Fibroblast of villous mesenchyme (primary cell): ENCODE measurements at regions not wholly inside any gene's neighbourhood (a gene's known extent, or its start where the extent isn't known, plus 50 kb on each side); places are given as distances from the start of the nearest gene placed in this dataset.

Experiments used
- DNase-seq: peaks from one replicate; pipeline ENCODE4 v3.0.0-alpha.2; 2010; ENCODE audit warnings: low read depth
- H3K4me3 ChIP-seq: 2 replicates; pipeline ENCODE4 v1.5.1; 2011; ENCODE audit warnings: low read depth, mild to moderate bottlenecking, low read length
- CTCF ChIP-seq: IDR thresholded peaks from 2 replicates; pipeline ENCODE4 v1.5.1; 2012; ENCODE audit warnings: low read depth, mild to moderate bottlenecking, low read length; ENCODE audit not compliant: insufficient read depth

- no peak overlapping the region for H3K4me3 ChIP-seq
- no peak for TF ChIP-seq CTCF
- DNase-seq: no peak
Observed at GRCh38 chr13:47553329-47553977, 447.6 kb downstream of the SUCLA2 start.

- DNase-seq: no peak
- no peak for TF ChIP-seq CTCF
- no peak overlapping the region for H3K4me3 ChIP-seq
Observed at GRCh38 chr13:47549219-47549752, 451.8 kb downstream of the SUCLA2 start.

- no peak for TF ChIP-seq CTCF
- DNase-seq: peak; percentile 52
- no peak overlapping the region for H3K4me3 ChIP-seq
Observed at GRCh38 chr13:47548294-47548840, 452.7 kb downstream of the SUCLA2 start.

GRCh38 chr13:47546391-47547225 lies 454.5 kb downstream of the SUCLA2 start:
- DNase-seq: peak; percentile 60
- no peak for TF ChIP-seq CTCF
- H3K4me3 ChIP-seq: no peak overlapping the region

GRCh38 chr13:47545201-47546024 lies 455.7 kb downstream of the SUCLA2 start:
- no peak for TF ChIP-seq CTCF
- DNase-seq: no peak
- H3K4me3 ChIP-seq: no peak overlapping the region

GRCh38 chr13:47539317-47539716 lies 461.8 kb downstream of the SUCLA2 start:
- H3K4me3 ChIP-seq: no peak overlapping the region
- DNase-seq: peak; percentile 40
- TF ChIP-seq CTCF: no peak
